GM23338 (cell line): ENCODE measurements at regions not wholly inside any gene's neighbourhood (a gene's known extent, or its start where the extent isn't known, plus 50 kb on each side); places are given as distances from the start of the nearest gene placed in this dataset.

ENCODE experiments used
- CTCF ChIP-seq, 2 experiments: fragments of 200-600 bp in 1 of 2; sonication (generic) in 1 of 2; conservative IDR thresholded peaks; 2 replicates each; pipeline versions ENCODE4 v1.5.1 to v1.6.1; 2016 to 2017; ENCODE audit warnings: antibody characterized with exemption in 2 of 2, low read depth in 2 of 2, mild to moderate bottlenecking in 2 of 2, moderate library complexity in 1 of 2
- EZH2 ChIP-seq: fragments of 200-600 bp; sonication (generic); IDR thresholded peaks from one replicate; pipeline ENCODE4 v1.8.0; 2017; ENCODE audit warnings: antibody characterized with exemption, mild to moderate bottlenecking, low read depth; ENCODE audit not compliant: unreplicated experiment

- TF ChIP-seq CTCF (conservative IDR thresholded peaks at IDR 0.05; ENCODE audit: low read depth in 2 of 2) (no peak), EZH2 (no peak)
Observed at GRCh38 chr1:194862129-194862528, 1675.7 kb upstream of the B3GALT2 start.
